Lower leg skin (tissue), 4 donors: ENCODE measurements at regions not wholly inside any gene's neighbourhood (a gene's known extent, or its start where the extent isn't known, plus 50 kb on each side); places are given as distances from the start of the nearest gene placed in this dataset.
"Not testable (repeated sequence)": the region's sequence is repeated elsewhere in the genome, so short reads cannot be mapped to it uniquely, and the experiment has no call there.

Source experiments
- DNase-seq, 2 donors: peaks; one replicate each; pipeline ENCODE4 v3.0.0-alpha.2; 2019; ENCODE audit warnings: low spot score in 2 of 2
- H3K4me3 ChIP-seq: fragments of 200-600 bp; sonication (generic); 2 replicates; pipeline ENCODE4 v1.5.1; 2017; ENCODE audit warnings: mild to moderate bottlenecking, low read depth; ENCODE audit not compliant: poor library complexity, severe bottlenecking
- POLR2A ChIP-seq, 2 donors: fragments of 450-650 bp; IDR thresholded peaks; one replicate each; pipeline ENCODE4 v1.6.1; 2016 to 2017; ENCODE audit warnings: antibody characterized with exemption in 2 of 2, mild to moderate bottlenecking in 1 of 2, moderate library complexity in 1 of 2
- WGBS, 2 donors: methylation state at CpG; one replicate each; pipeline ENCODE4 v1.1.5; 2018; 5-methylcytosine and 5-hydroxymethylcytosine counted together
- intact Hi-C: fragments of 100-400 bp; cut with DNase I; formaldehyde crosslinking; loops from one replicate; pipeline ENCODE4 v1.15.0; 2023; ENCODE audit warnings: low total_unique reads
- TF ChIP-seq, protein P1 (sequence below), 3 donors: fragments of 450-650 bp; IDR thresholded peaks; one replicate each; pipeline ENCODE4 v1.5.1; 2016; ENCODE audit warnings: antibody characterized with exemption in 3 of 3, mild to moderate bottlenecking in 3 of 3, moderate library complexity in 2 of 3

DNA sequence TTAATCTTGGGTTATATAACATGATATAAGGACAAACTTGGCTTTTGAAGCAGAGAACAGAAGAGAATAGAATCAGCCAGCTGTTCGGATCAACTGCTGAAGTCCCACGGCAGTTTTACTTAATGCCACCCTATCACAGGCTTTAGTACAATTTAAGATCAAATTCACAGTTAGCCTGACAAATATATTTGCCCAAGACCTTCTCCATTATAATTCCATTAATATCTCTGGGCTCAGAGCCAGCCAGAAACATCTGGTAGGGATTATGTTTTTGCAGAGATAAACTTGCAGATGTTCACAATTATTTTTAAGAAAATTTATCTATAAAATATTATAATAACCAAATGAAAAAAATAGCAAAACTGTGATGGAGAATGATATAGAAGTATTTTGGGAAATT lies 381.4 kb downstream of the RAD51AP2 start:
- DNase-seq = no peak
- WGBS, 2 donors = 63 to 66% methylated on average over 2 of the region's 2 CpGs
- TF ChIP-seq, protein P1, sequence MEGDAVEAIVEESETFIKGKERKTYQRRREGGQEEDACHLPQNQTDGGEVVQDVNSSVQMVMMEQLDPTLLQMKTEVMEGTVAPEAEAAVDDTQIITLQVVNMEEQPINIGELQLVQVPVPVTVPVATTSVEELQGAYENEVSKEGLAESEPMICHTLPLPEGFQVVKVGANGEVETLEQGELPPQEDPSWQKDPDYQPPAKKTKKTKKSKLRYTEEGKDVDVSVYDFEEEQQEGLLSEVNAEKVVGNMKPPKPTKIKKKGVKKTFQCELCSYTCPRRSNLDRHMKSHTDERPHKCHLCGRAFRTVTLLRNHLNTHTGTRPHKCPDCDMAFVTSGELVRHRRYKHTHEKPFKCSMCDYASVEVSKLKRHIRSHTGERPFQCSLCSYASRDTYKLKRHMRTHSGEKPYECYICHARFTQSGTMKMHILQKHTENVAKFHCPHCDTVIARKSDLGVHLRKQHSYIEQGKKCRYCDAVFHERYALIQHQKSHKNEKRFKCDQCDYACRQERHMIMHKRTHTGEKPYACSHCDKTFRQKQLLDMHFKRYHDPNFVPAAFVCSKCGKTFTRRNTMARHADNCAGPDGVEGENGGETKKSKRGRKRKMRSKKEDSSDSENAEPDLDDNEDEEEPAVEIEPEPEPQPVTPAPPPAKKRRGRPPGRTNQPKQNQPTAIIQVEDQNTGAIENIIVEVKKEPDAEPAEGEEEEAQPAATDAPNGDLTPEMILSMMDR (IDR thresholded peaks at IDR 0.05) = no peak
- TF ChIP-seq POLR2A (IDR thresholded peaks at IDR 0.05) = no peak
- intact Hi-C loops = no loop called here
- no peak overlapping the region for H3K4me3 ChIP-seq

DNA sequence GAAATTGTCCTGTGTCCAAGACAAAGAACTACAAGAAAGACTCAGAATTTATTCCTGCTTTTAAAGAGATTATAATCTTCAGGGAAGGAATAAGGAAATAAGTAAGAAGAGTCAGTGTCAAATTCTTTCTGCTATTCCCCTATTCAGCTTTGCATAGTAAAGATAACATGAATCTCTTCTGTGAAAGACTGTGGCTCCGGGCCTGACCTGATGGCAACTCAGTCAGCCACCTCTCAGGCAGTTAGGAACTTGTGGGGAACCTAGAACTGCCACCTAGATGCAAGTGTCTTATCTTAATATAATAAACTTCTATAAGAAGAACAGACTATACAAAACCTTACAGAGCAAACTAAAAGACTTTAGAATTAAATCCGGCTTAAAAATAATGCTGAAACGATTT lies 382.0 kb downstream of the RAD51AP2 start:
- WGBS, 2 donors = 54 to 59% methylated on average over 3 of the region's 3 CpGs
- intact Hi-C loops = no loop called here
- H3K4me3 ChIP-seq = no peak overlapping the region
- DNase-seq = no peak
- TF ChIP-seq, protein P1 (IDR thresholded peaks at IDR 0.05) = no peak
- TF ChIP-seq POLR2A (IDR thresholded peaks at IDR 0.05) = no peak

DNA sequence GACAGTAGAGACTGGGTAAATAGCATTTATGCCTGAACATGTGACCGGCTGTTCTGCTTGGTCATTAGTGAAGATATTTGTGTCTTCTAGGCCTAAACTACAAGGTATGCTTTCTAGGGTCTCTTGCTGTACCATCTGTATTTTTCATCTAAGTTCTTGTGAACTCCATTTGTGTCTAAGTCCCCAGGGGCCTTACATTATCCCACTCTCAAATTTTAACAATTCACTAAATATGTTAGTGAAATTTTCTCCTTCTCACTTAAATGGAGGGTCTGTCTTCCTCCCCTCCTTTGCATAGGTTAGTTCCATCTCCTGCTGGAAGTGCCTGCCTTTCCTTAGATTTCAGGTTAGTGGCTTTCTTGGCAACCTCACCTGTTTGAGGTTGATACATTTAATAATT lies 382.6 kb downstream of the RAD51AP2 start:
- WGBS, 2 donors = 89 to 97% methylated on average over 1 of the region's 1 CpG
- DNase-seq = no peak
- no peak overlapping the region for H3K4me3 ChIP-seq
- intact Hi-C loops = no loop called here
- TF ChIP-seq, protein P1 (IDR thresholded peaks at IDR 0.05) = no peak
- no peak for TF ChIP-seq POLR2A (IDR thresholded peaks at IDR 0.05)

DNA sequence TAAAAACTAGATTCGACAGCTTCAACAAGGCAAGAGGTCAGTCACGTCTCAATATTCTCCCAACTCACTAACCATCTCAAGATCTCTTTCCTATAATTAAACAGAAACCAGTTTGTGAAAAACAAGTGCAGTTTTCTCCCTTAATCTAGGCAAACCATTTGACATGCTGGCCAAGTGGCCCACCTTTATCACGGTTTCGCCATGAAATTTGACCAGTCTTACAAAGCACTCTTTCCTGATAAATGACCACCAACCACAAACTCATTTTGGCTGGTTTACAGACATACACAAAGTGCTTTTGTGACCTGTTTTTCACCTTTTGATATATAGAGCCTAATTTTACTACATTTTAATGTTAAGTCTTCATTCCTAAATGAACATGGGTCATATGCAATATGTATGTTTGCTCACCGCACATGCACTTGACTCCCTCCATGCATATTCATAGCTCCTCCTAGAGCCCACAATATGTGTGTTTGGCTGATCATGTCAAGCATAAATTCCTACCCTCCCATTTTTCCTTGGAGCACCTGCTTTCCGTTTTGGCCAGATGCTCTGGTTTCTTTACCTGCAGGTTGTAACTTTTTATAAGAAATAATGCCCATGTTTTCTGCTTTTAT lies 385.1 kb downstream of the RAD51AP2 start:
- intact Hi-C loops = no loop called here
- WGBS, 2 donors = 86 to 87% methylated on average over 6 of the region's 6 CpGs

DNA sequence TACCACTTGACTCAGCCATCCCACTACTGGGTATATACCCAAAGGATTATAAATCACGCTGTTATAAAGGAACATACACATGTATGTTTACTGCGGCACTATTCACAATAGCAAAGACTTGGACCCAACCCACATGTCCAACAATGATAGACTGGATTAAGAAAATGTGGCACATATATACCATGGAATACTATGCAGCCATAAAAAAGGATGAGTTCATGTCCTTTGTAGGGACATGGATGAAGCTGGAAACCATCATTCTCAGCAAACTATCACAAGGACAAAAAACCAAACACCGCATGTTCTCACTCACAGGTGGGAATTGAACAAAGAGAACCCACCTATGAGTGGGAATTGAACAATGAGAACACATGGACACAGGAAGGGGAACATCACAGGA lies 387.6 kb downstream of the RAD51AP2 start:
- intact Hi-C loops, H3K4me3 ChIP-seq, DNase-seq: not testable (repeated sequence)
- 93 to 95% methylated on average over 3 of the region's 3 CpGs for WGBS, 2 donors

More for the DNA sequence above, 385.1 kb downstream of the RAD51AP2 start:
- DNase-seq = no peak
- no peak overlapping the region for H3K4me3 ChIP-seq
- TF ChIP-seq POLR2A (IDR thresholded peaks at IDR 0.05) = no peak
- TF ChIP-seq, protein P1 (IDR thresholded peaks at IDR 0.05) = no peak

DNA sequence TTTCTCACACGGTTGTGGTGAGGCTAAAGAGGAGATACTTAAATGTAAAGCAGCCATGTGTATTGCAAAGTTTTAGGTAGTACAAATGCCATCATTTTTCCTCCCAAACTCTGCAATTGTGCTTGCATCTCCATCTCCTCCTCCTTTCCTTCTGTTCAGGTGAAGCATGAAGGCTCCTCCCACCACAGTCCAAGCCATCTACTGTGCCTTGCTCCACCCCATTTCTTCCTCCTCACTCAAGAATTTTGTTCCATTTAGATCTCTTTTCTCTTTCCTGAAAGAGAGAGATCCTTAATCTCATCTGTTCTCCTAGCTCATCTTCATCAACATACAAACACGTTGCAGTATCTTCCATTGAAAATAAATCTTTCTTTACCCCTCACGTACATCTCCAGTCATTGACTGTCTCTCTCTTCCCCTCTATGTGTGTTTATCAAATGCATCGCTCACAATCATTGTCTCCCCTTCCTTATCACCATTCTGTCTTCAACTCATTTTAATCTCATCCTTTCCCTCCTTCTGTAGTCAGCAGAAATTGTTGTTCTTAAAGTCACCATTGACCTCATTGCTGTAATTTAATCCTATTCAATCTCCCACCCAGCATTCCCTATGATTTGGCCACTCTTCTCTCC lies 392.1 kb downstream of the RAD51AP2 start:
- TF ChIP-seq POLR2A (IDR thresholded peaks at IDR 0.05) = no peak
- TF ChIP-seq, protein P1 (IDR thresholded peaks at IDR 0.05) = no peak
- no peak overlapping the region for H3K4me3 ChIP-seq
- intact Hi-C loops = no loop called here

More for the DNA sequence above, 392.1 kb downstream of the RAD51AP2 start:
- 79 to 87% methylated on average over 4 of the region's 4 CpGs for WGBS, 2 donors
- DNase-seq = no peak
